Stomach smooth muscle (tissue), 2 donors: ENCODE measurements at regions not wholly inside any gene's neighbourhood (a gene's known extent, or its start where the extent isn't known, plus 50 kb on each side); places are given as distances from the start of the nearest gene placed in this dataset.
A peak's percentile ranks its signal among the peaks of the same experiment; 100 is the strongest.

Source experiments
- H3K27ac ChIP-seq: one replicate; pipeline ENCODE4 v1.7.0; 2013; ENCODE audit warnings: mild to moderate bottlenecking, low read length, inconsistent platforms
- H3K27me3 ChIP-seq, 2 donors: one replicate each; pipeline ENCODE4 v1.7.0; 2013; ENCODE audit warnings: low read length in 2 of 2; ENCODE audit not compliant: insufficient read depth in 2 of 2, control insufficient read depth in 1 of 2
- H3K36me3 ChIP-seq, 2 donors: one replicate each; pipeline ENCODE4 v1.7.0; 2013; ENCODE audit warnings: low read length in 2 of 2; ENCODE audit not compliant: control insufficient read depth in 2 of 2, insufficient read depth in 2 of 2
- H3K4me1 ChIP-seq: one replicate; pipeline ENCODE4 v1.7.0; 2013; ENCODE audit warnings: low read length; ENCODE audit not compliant: control insufficient read depth, insufficient read depth
- H3K4me3 ChIP-seq, 2 donors: one replicate each; pipeline ENCODE4 v1.7.0; 2013; ENCODE audit warnings: low read length in 2 of 2
- H3K9ac ChIP-seq, 2 donors: one replicate each; pipeline ENCODE4 v1.7.0; 2013; ENCODE audit warnings: low read length in 2 of 2, mild to moderate bottlenecking in 1 of 2
- H3K9me3 ChIP-seq, 2 donors: one replicate each; pipeline ENCODE4 v1.7.0; 2013; ENCODE audit warnings: low read length in 2 of 2; ENCODE audit not compliant: control insufficient read depth in 2 of 2
- donor health status: healthy.
- donor health status: Pancreatic carcinoma.

GRCh38 chr9:107593224-107593870, 103.8 kb upstream of the KLF4 start:
- Histone ChIP-seq H3K4me1 (no peaks in the 10 kb centered on the region), H3K27ac (no peak overlapping the region), H3K4me3 (no peak overlapping the region), H3K27me3 (no peaks in the 10 kb centered on the region), H3K9me3 (no peaks in the 10 kb centered on the region), H3K9ac (no peak overlapping the region), H3K36me3 (no peaks in the 10 kb centered on the region)

- H3K27ac ChIP-seq, result no peak overlapping the region
- H3K36me3 ChIP-seq, result no peaks in the 10 kb centered on the region
- H3K4me3 ChIP-seq, result no peak overlapping the region
- no peaks in the 10 kb centered on the region for H3K27me3 ChIP-seq
- H3K9me3 ChIP-seq, result no peaks in the 10 kb centered on the region
- H3K4me1 ChIP-seq, result no peaks in the 10 kb centered on the region
- no peak overlapping the region for H3K9ac ChIP-seq
Observed at GRCh38 chr9:107592424-107592823, 102.9 kb upstream of the KLF4 start.

DNA sequence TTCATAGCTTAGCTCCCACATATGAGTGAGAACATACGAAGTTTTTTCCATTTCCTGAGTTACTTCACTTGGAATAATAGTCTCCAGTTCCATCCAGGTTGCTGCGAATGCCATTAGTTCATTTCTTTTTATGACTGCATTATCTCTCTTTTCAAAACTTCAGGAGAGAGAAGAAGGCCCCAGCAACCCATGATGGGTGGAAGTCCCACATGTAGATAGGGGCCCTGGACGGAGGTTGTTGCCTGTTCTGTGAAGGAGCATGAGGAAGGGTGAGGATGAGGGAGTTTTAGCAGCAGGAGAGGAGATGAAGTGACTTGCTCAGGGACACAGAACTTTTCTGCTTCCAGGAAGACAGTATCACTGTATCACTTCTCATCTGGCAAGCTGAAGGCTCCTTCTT, 102.2 kb upstream of the KLF4 start:
- H3K27ac ChIP-seq, result no peak overlapping the region
- H3K9ac ChIP-seq, result no peak overlapping the region
- H3K27me3 ChIP-seq, result no peaks in the 10 kb centered on the region
- H3K9me3 ChIP-seq, result no peaks in the 10 kb centered on the region
- H3K4me3 ChIP-seq, result no peak overlapping the region
- no peaks in the 10 kb centered on the region for H3K4me1 ChIP-seq
- no peaks in the 10 kb centered on the region for H3K36me3 ChIP-seq

- H3K9ac ChIP-seq, result no peak overlapping the region
- no peaks in the 10 kb centered on the region for H3K9me3 ChIP-seq
- no peaks in the 10 kb centered on the region for H3K27me3 ChIP-seq
- H3K36me3 ChIP-seq, result no peaks in the 10 kb centered on the region
- no peak overlapping the region for H3K4me3 ChIP-seq
- H3K27ac ChIP-seq, result no peak overlapping the region
- H3K4me1 ChIP-seq, result no peaks in the 10 kb centered on the region
Observed at GRCh38 chr9:107588393-107588792, 98.8 kb upstream of the KLF4 start.

GRCh38 chr9:107587191-107587963, 97.8 kb upstream of the KLF4 start:
- H3K27ac ChIP-seq, result peak overlapping the region; percentile 31
- H3K9ac ChIP-seq, result no peak overlapping the region
- no peaks in the 10 kb centered on the region for H3K9me3 ChIP-seq
- H3K36me3 ChIP-seq, result no peaks in the 10 kb centered on the region
- no peaks in the 10 kb centered on the region for H3K4me1 ChIP-seq
- no peaks in the 10 kb centered on the region for H3K27me3 ChIP-seq
- H3K4me3 ChIP-seq, result peak overlapping the region in 1 of 2 donors; percentile 29

DNA sequence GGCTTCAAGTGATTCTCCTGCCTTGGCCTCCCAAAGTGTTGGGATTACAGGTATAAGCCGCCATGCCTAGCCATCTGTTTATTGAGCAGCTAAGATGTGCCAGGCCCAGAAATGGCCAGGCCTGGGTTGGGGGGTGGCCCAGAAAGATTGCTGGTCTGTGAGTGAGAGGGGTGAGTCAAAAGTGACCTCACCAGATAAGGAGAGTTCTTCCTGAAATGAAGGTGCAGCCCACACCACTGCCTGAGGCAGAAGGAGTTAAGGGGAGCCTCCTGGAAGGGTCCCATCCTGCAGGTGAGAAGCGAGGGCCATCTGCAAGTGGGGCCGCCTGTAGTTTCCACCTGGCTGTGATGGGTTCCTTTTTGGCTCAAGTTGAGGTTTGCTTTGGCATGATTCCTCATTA, 96.9 kb upstream of the KLF4 start:
- Histone ChIP-seq H3K9me3 (no peaks in the 10 kb centered on the region), H3K27me3 (no peaks in the 10 kb centered on the region), H3K9ac (no peak overlapping the region), H3K36me3 (no peaks in the 10 kb centered on the region), H3K27ac (peak overlapping the region; percentile 31), H3K4me3 (no peak overlapping the region), H3K4me1 (no peaks in the 10 kb centered on the region)

- Histone ChIP-seq H3K27me3 (no peaks in the 10 kb centered on the region), H3K4me3 (no peak overlapping the region), H3K36me3 (no peaks in the 10 kb centered on the region), H3K9me3 (no peaks in the 10 kb centered on the region), H3K4me1 (no peaks in the 10 kb centered on the region), H3K27ac (no peak overlapping the region), H3K9ac (no peak overlapping the region)
Observed at GRCh38 chr9:107585465-107585864, 95.9 kb upstream of the KLF4 start.

- H3K9me3 ChIP-seq, result no peaks in the 10 kb centered on the region
- H3K27me3 ChIP-seq, result no peaks in the 10 kb centered on the region
- no peak overlapping the region for H3K27ac ChIP-seq
Observed at GRCh38 chr9:107584944-107585343, 95.4 kb upstream of the KLF4 start.

GRCh38 chr9:107584186-107584585, 94.6 kb upstream of the KLF4 start:
- Histone ChIP-seq H3K27me3 (no peaks in the 10 kb centered on the region), H3K4me3 (no peak overlapping the region), H3K9ac (no peak overlapping the region), H3K9me3 (no peaks in the 10 kb centered on the region), H3K4me1 (no peaks in the 10 kb centered on the region), H3K27ac (no peak overlapping the region), H3K36me3 (no peaks in the 10 kb centered on the region)

More at GRCh38 chr9:107584944-107585343, 95.4 kb upstream of the KLF4 start:
- Histone ChIP-seq H3K36me3 (no peaks in the 10 kb centered on the region), H3K9ac (no peak overlapping the region), H3K4me1 (no peaks in the 10 kb centered on the region), H3K4me3 (no peak overlapping the region)

DNA sequence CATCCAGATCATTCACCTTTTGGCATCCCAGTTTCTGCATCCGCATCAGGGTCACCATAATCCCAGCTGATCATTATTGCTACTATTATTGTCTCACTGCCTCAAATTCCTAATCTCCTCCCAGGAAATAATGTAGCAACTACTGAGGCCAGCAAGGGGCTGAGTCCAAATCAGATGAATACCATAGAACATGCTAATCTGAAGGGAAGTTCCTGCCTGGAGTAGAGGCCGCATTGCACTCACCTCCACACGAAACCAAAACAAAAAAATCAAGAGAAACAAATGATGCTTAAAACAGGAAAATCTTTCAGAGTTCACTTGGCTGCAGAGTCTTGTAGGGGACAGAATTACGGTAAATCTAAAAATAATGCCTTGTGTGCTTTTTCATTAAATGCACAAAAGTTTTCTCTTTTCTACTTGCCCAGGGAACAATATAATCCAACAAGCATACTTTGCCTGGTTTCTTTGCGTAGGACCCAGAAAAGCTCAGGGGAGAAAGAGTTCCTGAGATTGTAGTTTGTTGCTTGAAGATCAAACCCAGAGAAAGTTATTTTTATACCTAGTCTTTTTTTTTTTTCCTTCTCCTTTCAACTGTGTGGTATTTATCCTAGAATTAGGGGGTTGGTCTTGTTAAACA, 87.7 kb upstream of the KLF4 start:
- Histone ChIP-seq H3K4me3 (no peak overlapping the region), H3K27ac (no peak overlapping the region), H3K36me3 (no peaks in the 10 kb centered on the region), H3K4me1 (no peaks in the 10 kb centered on the region), H3K27me3 (no peaks in the 10 kb centered on the region), H3K9ac (no peak overlapping the region), H3K9me3 (no peaks in the 10 kb centered on the region)

DNA sequence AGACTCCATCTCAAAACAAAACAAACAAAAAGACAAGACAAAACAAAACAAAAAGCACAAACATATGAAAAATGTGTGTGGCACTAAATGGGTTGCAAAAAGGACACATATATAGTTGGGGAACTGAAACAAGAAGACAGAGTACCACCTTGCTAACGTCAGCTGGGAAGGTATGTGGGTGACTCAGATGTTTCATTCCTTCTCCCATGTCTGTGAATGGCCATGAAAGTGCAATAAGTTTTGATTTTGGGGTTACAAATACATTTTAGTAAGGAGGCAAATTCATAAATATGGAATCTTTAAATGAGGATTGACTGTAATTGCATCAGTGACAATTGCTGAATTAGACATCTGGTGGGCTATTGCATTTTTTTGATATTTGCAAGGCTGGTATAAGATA, 81.6 kb upstream of the KLF4 start:
- Histone ChIP-seq H3K4me3 (no peak overlapping the region), H3K9me3 (no peaks in the 10 kb centered on the region), H3K4me1 (no peaks in the 10 kb centered on the region), H3K27me3 (no peaks in the 10 kb centered on the region), H3K36me3 (no peaks in the 10 kb centered on the region), H3K9ac (no peak overlapping the region), H3K27ac (no peak overlapping the region)
